GM12892 (cell line): ENCODE measurements at regions not wholly inside any gene's neighbourhood (a gene's known extent, or its start where the extent isn't known, plus 50 kb on each side); places are given as distances from the start of the nearest gene placed in this dataset.

Experiments used
- POLR2A ChIP-seq: IDR thresholded peaks from 2 replicates; pipeline ENCODE4 v1.6.1; 2011; ENCODE audit warnings: low read depth, low read length, control low read depth
- POLR2AphosphoS5 ChIP-seq: IDR thresholded peaks from 2 replicates; pipeline ENCODE4 v1.6.1; 2011; ENCODE audit warnings: low read depth, low read length, control low read depth
- TAF1 ChIP-seq: IDR thresholded peaks from 2 replicates; pipeline ENCODE4 v1.6.1; 2011; ENCODE audit warnings: low read depth, mild to moderate bottlenecking, control low read depth, low read length, borderline replicate concordance

- TF ChIP-seq POLR2A (no peak), POLR2AphosphoS5 (no peak), TAF1 (no peak)
Observed at GRCh38 chr22:22133910-22134309, 110.7 kb upstream of the VPREB1 start.
